Breast epithelium (tissue), 3 donors: ENCODE measurements at regions not wholly inside any gene's neighbourhood (a gene's known extent, or its start where the extent isn't known, plus 50 kb on each side); places are given as distances from the start of the nearest gene placed in this dataset.

Experiments used
- POLR2A ChIP-seq: fragments of 450-650 bp; IDR thresholded peaks from one replicate; pipeline ENCODE4 v1.6.1; 2016; ENCODE audit warnings: antibody characterized with exemption, mild to moderate bottlenecking, moderate library complexity
- POLR2AphosphoS5 ChIP-seq, 3 donors: sonication (generic); formaldehyde crosslinking; IDR thresholded peaks; one replicate each; pipeline ENCODE4 v1.6.1; 2017; ENCODE audit warnings: antibody characterized with exemption in 3 of 3
- TF ChIP-seq, protein P1 (sequence below), 3 donors: fragments of 450-650 bp; IDR thresholded peaks; one replicate each; pipeline ENCODE4 v1.5.1; 2016 to 2017; ENCODE audit warnings: antibody characterized with exemption in 3 of 3, mild to moderate bottlenecking in 3 of 3, moderate library complexity in 3 of 3

DNA sequence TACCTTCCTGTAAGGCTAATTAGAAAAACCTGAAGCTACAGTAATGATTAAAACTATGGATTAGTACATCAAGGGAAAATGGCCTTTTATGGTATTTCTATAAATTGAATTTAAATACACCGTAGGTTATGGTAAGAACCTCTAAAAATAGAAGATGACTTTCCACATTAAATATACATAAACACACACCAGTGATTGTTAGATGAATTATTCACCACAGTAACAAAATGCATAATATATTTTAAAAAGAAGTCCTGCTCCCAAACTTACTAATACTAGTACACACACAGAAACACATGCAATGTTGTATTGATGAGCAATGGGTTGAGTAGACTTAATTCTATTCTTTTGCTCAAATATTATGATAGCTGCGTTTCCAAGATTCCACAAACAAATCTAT, 277.9 kb upstream of the ANKRD50 start:
- TF ChIP-seq, protein P1, sequence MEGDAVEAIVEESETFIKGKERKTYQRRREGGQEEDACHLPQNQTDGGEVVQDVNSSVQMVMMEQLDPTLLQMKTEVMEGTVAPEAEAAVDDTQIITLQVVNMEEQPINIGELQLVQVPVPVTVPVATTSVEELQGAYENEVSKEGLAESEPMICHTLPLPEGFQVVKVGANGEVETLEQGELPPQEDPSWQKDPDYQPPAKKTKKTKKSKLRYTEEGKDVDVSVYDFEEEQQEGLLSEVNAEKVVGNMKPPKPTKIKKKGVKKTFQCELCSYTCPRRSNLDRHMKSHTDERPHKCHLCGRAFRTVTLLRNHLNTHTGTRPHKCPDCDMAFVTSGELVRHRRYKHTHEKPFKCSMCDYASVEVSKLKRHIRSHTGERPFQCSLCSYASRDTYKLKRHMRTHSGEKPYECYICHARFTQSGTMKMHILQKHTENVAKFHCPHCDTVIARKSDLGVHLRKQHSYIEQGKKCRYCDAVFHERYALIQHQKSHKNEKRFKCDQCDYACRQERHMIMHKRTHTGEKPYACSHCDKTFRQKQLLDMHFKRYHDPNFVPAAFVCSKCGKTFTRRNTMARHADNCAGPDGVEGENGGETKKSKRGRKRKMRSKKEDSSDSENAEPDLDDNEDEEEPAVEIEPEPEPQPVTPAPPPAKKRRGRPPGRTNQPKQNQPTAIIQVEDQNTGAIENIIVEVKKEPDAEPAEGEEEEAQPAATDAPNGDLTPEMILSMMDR (IDR thresholded peaks at IDR 0.05) = no peak
- TF ChIP-seq POLR2A (no peak), POLR2AphosphoS5 (IDR thresholded peaks at IDR 0.05) (no peak)
